ENCODE measurements at regions not wholly inside any gene's neighbourhood (a gene's known extent, or its start where the extent isn't known, plus 50 kb on each side); places are given as distances from the start of the nearest gene placed in this dataset.

DNA sequence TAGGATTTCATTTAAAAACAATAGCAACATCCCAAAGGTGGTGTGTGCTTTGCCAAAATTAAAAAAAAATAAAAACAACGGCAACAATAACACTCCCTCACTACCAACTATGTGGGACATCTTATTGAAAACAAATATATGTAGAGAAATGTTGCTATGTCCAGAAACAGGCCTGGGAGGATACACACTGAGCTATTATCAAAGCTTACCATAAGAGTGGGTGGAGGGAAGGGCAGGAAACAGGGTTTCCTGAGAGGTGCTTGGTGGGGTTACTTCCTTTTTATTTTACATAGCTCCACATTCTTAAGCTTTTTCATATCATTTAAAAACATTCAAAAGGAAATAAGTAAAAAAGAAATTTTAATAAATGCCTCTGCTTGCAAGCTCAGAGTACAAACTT lies 150.0 kb upstream of the RIPOR2 start:
- no peak for DNase-seq (ENCODE audit: extremely low read depth, low read depth)
- TF ChIP-seq, protein P1, sequence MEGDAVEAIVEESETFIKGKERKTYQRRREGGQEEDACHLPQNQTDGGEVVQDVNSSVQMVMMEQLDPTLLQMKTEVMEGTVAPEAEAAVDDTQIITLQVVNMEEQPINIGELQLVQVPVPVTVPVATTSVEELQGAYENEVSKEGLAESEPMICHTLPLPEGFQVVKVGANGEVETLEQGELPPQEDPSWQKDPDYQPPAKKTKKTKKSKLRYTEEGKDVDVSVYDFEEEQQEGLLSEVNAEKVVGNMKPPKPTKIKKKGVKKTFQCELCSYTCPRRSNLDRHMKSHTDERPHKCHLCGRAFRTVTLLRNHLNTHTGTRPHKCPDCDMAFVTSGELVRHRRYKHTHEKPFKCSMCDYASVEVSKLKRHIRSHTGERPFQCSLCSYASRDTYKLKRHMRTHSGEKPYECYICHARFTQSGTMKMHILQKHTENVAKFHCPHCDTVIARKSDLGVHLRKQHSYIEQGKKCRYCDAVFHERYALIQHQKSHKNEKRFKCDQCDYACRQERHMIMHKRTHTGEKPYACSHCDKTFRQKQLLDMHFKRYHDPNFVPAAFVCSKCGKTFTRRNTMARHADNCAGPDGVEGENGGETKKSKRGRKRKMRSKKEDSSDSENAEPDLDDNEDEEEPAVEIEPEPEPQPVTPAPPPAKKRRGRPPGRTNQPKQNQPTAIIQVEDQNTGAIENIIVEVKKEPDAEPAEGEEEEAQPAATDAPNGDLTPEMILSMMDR (IDR thresholded peaks at IDR 0.05; ENCODE audit: low read depth, low read length): no peak

DNA sequence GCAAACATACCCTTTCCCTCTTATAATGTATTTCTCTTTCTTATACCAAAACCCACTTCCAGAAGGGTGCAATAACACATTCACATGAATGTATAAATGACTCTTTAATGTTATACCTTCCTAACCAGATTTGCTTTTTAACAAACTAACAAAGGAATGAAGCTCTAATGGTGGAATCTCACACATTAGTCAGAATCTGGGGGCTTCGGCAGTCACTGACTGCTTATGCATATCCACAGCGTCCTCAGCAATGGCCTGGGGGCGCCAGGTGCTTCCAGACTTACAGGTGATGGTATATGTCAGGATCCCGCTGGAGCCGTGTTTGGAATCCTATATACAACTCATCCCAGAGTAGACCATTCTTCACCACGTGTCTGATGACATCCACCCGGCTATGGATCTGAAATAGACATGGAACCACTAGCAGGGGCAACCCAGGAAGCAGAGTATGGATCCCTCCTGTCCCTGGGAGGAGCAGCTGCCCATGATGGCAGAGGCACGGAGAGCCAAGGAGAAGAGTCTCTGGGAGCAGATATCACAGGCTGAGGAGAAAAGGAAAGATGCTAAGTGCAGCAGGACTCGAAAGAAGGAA lies 150.8 kb upstream of the RIPOR2 start:
- TF ChIP-seq, protein P1 (IDR thresholded peaks at IDR 0.05; ENCODE audit: low read depth, low read length): no peak
- no peak for DNase-seq (ENCODE audit: extremely low read depth, low read depth)

DNA sequence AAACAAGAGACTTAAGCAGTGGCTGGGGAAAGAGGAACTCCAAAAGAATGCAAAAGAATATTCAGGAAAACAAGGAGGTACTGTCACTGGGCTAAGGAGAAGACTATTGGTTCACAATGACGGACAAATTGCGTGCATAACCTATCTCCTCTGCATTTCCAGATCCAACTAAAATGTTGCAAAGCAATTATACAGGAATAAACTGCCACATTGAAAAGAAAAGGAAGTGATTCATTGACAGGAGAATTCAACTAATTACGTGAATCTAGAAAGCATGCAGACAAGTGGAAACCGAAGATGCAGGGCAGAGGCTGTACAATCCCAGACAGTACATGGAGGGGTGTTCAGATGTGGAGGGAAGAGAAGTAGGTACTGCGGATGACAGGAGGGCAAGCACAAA lies 152.8 kb upstream of the RIPOR2 start:
- no peak for DNase-seq (ENCODE audit: extremely low read depth, low read depth)
- TF ChIP-seq, protein P1 (IDR thresholded peaks at IDR 0.05; ENCODE audit: low read depth, low read length): no peak

DNA sequence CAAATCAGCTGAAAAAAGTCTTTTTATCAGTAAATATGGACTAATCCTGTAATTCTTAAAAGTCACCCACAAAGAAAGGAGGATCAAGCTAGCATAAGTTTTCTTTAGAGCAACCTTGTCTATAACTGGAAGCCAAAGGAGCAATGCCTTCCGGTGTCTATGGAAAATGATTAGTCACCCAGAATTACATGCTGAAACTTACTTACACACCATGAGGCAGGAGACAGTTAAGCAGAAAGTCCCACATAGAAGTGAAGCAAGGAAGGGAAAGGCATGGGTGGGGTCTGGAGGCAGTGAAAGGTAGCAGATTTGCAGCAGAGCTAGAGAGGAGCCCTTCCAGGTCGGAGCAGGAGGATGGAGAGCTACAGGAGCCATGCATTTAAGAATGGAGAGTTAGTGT lies 153.7 kb upstream of the RIPOR2 start:
- DNase-seq (ENCODE audit: extremely low read depth, low read depth): no peak
- TF ChIP-seq, protein P1 (IDR thresholded peaks at IDR 0.05; ENCODE audit: low read depth, low read length): no peak

DNA sequence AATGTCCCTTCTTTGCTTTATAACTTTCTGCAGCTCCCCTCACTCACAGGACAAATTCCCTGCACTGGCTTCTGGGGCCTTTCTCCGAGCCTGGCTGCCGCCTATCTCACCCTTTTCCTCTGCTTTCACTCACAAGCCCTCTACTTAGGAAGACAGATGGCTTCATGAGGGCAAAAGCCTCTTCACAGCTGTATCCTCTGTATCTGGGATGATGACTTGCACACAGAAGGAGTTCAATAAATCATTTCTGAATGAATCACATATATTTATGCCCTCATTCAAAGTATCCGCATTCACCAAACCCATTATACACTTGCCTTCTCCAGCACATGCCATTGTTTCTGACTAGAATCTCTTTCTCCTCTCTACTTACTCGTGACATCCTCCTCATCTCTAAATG lies 159.0 kb upstream of the RIPOR2 start:
- DNase-seq (ENCODE audit: extremely low read depth, low read depth): no peak
- TF ChIP-seq, protein P1 (IDR thresholded peaks at IDR 0.05; ENCODE audit: low read depth, low read length): no peak

DNA sequence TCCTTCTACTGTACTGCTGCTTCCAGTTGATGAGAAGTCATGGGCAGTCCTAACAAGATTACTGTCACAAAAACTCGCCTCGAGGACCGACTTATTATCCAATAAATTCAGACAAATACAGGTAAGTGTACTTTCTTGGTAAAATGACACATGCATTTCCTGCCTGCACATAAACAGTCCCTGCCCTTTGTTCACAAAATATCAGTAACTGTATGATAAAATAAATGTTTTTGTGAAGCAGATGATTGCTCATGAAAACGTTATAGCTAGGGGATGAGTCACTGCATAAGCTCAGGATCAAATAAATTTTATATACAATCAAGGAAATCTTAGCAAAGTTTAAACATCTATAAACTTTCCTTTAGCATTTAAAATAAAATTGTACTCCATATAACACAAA lies 164.5 kb upstream of the RIPOR2 start:
- TF ChIP-seq, protein P1 (IDR thresholded peaks at IDR 0.05; ENCODE audit: low read depth, low read length): no peak
- no peak for DNase-seq (ENCODE audit: extremely low read depth, low read depth)

DNA sequence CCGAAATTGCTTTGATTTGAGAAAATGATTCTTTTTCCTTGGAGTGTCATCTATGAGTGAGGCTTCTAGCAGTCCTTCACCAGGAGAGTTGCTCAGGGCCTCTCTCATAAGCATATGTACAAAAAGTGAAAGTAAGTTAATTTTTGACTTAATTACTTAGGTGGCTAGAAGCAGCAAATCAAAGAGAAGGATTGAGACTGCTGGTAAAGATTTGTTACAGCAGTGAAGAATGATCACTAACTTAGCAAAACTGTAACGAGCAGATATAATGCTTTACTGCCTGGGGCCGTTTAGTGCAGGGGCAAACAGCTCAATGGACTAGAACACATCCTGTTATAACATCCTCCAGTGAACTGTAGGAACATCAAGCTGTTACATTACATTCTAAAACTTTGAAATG lies 167.8 kb upstream of the RIPOR2 start:
- DNase-seq (ENCODE audit: extremely low read depth, low read depth): no peak
- TF ChIP-seq, protein P1 (IDR thresholded peaks at IDR 0.05; ENCODE audit: low read depth, low read length): no peak
